DMS 273 (cell line): ENCODE measurements at regions not wholly inside any gene's neighbourhood (a gene's known extent, or its start where the extent isn't known, plus 50 kb on each side); places are given as distances from the start of the nearest gene placed in this dataset.

Source experiments
- DNase-seq: peaks from one replicate; lab custom pipeline; 2025; ENCODE audit not compliant: unreplicated experiment; lab: John Stamatoyannopoulos, UW

GRCh38 chr16:59320657-59321056 is 586.5 kb upstream of the GOT2 start:
- DNase-seq: no peak

GRCh38 chr16:59319871-59320270 is 585.8 kb upstream of the GOT2 start:
- peak; percentile 69 for DNase-seq

GRCh38 chr16:59305850-59306249 is 571.7 kb upstream of the GOT2 start:
- DNase-seq: no peak

- no peak for DNase-seq
Measured at GRCh38 chr16:59296888-59297287, 562.8 kb upstream of the GOT2 start.

GRCh38 chr16:59295993-59296736 is 562.0 kb upstream of the GOT2 start:
- DNase-seq: peak; percentile 16

GRCh38 chr16:59295474-59295873 is 561.4 kb upstream of the GOT2 start:
- DNase-seq: no peak

GRCh38 chr16:59290718-59291117 is 556.6 kb upstream of the GOT2 start:
- no peak for DNase-seq

GRCh38 chr16:59289151-59289550 is 555.0 kb upstream of the GOT2 start:
- DNase-seq: no peak

- no peak for DNase-seq
Measured at GRCh38 chr16:59274141-59274540, 540.0 kb upstream of the GOT2 start.

GRCh38 chr16:59263955-59264354 is 529.8 kb upstream of the GOT2 start:
- DNase-seq: no peak

- no peak for DNase-seq
Measured at GRCh38 chr16:59260892-59261291, 526.8 kb upstream of the GOT2 start.

GRCh38 chr16:59259950-59260319 is 525.8 kb upstream of the GOT2 start:
- no peak for DNase-seq

- DNase-seq: no peak
Measured at GRCh38 chr16:59259074-59259949, 525.2 kb upstream of the GOT2 start.

GRCh38 chr16:59252317-59252716 is 518.2 kb upstream of the GOT2 start:
- no peak for DNase-seq

- peak; percentile 31 for DNase-seq
Measured at GRCh38 chr16:59249011-59249410, 514.9 kb upstream of the GOT2 start.

GRCh38 chr16:59242556-59242955 is 508.4 kb upstream of the GOT2 start:
- peak; percentile 62 for DNase-seq

GRCh38 chr16:59238246-59238645 is 504.1 kb upstream of the GOT2 start:
- DNase-seq: no peak

- no peak for DNase-seq
Measured at GRCh38 chr16:59236804-59237458, 502.8 kb upstream of the GOT2 start.

- DNase-seq: no peak
Measured at GRCh38 chr16:59224401-59224800, 490.3 kb upstream of the GOT2 start.

GRCh38 chr16:59220011-59220410 is 485.9 kb upstream of the GOT2 start:
- DNase-seq: no peak

- DNase-seq: no peak
Measured at GRCh38 chr16:59216291-59216690, 482.2 kb upstream of the GOT2 start.

- DNase-seq: no peak
Measured at GRCh38 chr16:59214455-59214854, 480.3 kb upstream of the GOT2 start.
